ENCODE measurements at regions not wholly inside any gene's neighbourhood (a gene's known extent, or its start where the extent isn't known, plus 50 kb on each side); places are given as distances from the start of the nearest gene placed in this dataset.
"Not testable (repeated sequence)": the region's sequence is repeated elsewhere in the genome, so short reads cannot be mapped to it uniquely, and the experiment has no call there.

- TF ChIP-seq CTCF (conservative IDR thresholded peaks at IDR 0.05; ENCODE audit: low read length); EZH2phosphoT487 (IDR thresholded peaks at IDR 0.05; ENCODE audit: borderline replicate concordance): not testable (repeated sequence)
Observed at GRCh38 chr14:30413184-30413583, 145.8 kb upstream of the G2E3 start.

Measured in Loucy (cell line).